ENCODE measurements at regions not wholly inside any gene's neighbourhood (a gene's known extent, or its start where the extent isn't known, plus 50 kb on each side); places are given as distances from the start of the nearest gene placed in this dataset.

DNA sequence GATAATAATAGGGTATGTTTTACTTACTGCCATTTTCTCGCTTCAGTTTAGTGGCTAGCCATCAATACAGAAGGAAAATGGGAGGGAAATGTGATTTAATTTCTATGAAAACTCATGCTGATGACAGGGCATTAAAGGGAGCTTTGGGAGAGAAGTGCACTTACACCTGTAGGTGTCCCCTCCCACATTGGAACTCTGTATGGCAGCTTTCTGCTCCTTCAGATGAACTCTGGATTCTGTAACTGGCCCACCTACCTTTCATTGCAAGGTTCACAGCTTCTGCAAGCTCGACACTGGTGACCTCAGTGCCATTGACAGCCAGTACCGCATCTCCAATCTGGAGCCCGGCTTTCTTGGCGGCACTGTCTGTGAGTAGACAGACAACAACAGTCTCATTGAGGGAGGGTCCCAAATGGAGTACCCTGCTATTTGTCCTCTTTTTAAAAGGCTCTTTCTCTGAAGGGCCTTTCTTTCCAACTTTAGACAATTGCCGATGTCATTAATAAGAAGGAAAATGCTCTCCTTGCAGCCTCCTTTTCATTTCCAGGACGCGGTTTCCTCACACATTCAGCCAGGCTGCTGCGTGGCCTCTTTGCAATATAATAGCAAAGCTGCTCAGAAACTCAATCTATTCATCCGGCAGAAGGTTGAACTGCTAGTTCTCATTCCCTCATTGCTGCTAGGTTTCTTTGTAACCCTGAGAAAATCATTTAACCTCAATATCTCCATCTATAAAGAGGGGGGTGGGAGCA lies 63.6 kb downstream of the NUDT12 start:
- Mint-ChIP-seq H3K36me3 (no peaks in the 10 kb centered on the region), H3K4me3 (no peak overlapping the region), H3K9me3 (no peaks in the 10 kb centered on the region), H3K27ac (no peak overlapping the region), H3K4me1 (no peaks in the 10 kb centered on the region)
- ATAC-seq, result no peak
- no peak for DNase-seq (ENCODE audit: low spot score in 2 of 2)

DNA sequence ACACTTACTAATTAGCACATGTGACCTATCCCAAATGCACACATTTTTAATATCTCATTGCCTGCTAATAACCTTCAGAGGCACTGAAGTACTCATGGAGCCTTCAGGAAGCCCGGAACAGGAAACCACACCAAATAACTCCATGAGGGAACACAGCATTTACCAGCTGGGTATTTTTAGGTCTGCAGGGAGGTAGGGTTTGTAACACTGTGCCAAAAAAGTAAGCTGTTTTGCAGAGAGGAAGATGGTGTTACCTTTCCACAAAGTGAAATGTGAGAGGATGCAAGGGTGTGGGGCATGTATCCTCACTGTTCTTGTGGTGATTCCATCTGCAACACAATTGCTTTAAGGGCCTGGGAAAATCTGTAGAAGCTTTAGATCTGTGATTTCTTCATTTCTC lies 64.4 kb downstream of the NUDT12 start:
- Mint-ChIP-seq H3K4me3 (no peak overlapping the region), H3K9me3 (no peaks in the 10 kb centered on the region), H3K36me3 (no peaks in the 10 kb centered on the region), H3K4me1 (no peaks in the 10 kb centered on the region), H3K27ac (no peak overlapping the region)
- ATAC-seq, result no peak
- DNase-seq (ENCODE audit: low spot score in 2 of 2), result no peak

DNA sequence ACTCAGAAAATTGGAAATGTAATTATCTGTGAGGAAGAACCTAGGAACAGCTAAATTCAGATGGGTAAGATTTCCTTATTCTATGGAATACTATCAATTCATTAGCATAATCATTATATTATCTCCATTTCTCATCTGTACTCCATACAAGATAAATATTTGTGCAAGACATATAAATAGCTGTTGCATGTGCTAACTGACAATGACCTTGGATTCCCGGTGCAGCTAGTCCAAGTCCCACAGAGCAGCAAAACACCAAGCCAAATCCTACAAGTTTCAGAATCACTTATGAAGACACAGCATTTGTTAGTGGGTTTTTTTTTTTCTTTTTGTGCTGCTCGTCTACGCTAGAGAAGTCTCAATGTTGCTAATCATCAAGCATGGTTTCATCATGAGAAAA lies 64.8 kb downstream of the NUDT12 start:
- Mint-ChIP-seq H3K9me3 (no peaks in the 10 kb centered on the region), H3K36me3 (no peaks in the 10 kb centered on the region), H3K4me3 (no peak overlapping the region), H3K4me1 (no peaks in the 10 kb centered on the region), H3K27ac (no peak overlapping the region)
- no peak for ATAC-seq
- no peak for DNase-seq (ENCODE audit: low spot score in 2 of 2)

GRCh38 chr5:103490030-103490739 lies 72.4 kb downstream of the NUDT12 start:
- Mint-ChIP-seq H3K27ac (no peak overlapping the region), H3K4me3 (no peak overlapping the region), H3K4me1 (no peaks in the 10 kb centered on the region), H3K36me3 (no peaks in the 10 kb centered on the region), H3K9me3 (no peaks in the 10 kb centered on the region)
- DNase-seq (ENCODE audit: low spot score in 2 of 2) (no peak), ATAC-seq (no peak)

- H3K36me3 Mint-ChIP-seq, result no peaks in the 10 kb centered on the region
- DNase-seq (ENCODE audit: low spot score in 2 of 2), result no peak
- H3K4me3 Mint-ChIP-seq, result no peak overlapping the region
- H3K9me3 Mint-ChIP-seq, result no peaks in the 10 kb centered on the region
- ATAC-seq, result no peak
- H3K27ac Mint-ChIP-seq, result no peak overlapping the region
- H3K4me1 Mint-ChIP-seq, result no peaks in the 10 kb centered on the region
These were observed 73.3 kb downstream of the NUDT12 start for GRCh38 chr5:103489307-103489706.

DNA sequence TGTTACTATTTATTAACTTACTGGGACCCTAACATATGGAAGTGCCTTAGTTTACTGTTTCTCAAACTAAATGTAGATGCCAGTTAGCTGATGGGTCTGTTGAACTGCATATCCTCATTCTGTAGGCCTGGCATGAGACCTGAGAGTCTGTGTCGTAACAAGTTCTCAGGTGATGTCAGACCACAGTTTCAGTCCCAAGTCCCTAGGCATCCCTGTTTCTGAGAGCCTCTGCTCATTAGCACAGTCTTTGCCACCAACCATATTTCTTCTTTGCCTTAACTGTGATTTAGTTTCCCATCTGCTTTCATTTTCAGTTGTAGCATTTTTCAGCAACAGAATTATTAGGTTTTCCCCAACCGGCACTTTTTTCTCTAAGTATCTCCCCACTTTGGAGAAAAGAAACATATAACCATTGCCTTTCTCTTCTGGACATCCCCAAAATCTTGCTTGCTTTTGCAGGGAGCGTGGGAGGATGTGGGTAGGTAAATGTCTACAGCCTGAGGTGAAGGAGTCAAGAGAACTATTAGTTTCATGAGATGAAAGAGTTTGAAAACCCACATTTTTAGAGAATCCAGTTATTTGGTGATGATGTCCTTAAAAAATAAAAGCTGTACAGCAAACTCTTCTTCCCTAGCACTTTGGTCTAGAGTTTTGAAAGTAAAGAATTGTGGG lies 74.6 kb downstream of the NUDT12 start:
- H3K36me3 Mint-ChIP-seq, result no peaks in the 10 kb centered on the region
- no peaks in the 10 kb centered on the region for H3K9me3 Mint-ChIP-seq
- no peaks in the 10 kb centered on the region for H3K4me1 Mint-ChIP-seq
- H3K27ac Mint-ChIP-seq, result no peak overlapping the region
- H3K4me3 Mint-ChIP-seq, result no peak overlapping the region
- no peak for DNase-seq (ENCODE audit: low spot score in 2 of 2)
- ATAC-seq, result no peak

DNA sequence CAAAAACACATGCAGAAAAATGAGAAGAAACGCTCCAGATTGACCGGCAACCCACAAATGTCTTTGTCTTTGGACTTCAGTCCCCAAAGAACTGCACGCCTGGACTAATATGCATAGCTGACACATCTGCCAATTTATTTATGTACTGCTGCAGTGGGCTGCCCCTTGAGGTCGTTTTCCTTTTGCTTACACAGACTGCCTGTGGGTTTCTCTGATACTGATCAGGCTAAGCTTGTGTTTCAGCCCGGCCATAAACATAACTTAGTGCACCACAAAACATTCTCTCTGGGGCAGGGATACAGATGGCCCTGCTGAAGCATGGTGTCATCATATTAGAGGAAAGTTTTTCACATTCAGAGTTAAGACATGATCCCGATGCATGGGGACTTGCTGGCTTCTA lies 75.4 kb downstream of the NUDT12 start:
- no peak for ATAC-seq
- DNase-seq (ENCODE audit: low spot score in 2 of 2), result no peak
- Mint-ChIP-seq H3K4me1 (no peaks in the 10 kb centered on the region), H3K9me3 (no peaks in the 10 kb centered on the region), H3K36me3 (no peaks in the 10 kb centered on the region), H3K27ac (no peak overlapping the region), H3K4me3 (no peak overlapping the region)

DNA sequence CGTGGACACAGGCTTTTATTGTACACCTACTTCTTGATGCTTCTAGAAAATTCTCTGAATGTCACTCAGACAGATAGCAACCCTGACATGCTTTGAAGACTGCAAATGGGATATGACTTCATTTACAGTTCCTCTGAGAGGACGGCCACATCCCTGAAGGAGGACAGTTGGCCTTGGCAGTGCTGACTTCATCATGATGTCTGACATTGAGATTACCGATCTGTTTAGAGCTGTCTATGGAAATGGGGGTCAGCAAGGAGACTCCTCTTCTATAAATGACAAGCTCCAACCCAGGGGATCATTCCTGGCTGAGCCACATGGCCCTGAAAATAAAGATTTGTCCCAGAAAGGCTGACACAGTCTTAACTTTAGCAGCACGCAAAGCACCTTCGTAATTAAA lies 75.8 kb downstream of the NUDT12 start:
- DNase-seq (ENCODE audit: low spot score in 2 of 2) (no peak), ATAC-seq (no peak)
- Mint-ChIP-seq H3K9me3 (no peaks in the 10 kb centered on the region), H3K36me3 (no peaks in the 10 kb centered on the region), H3K4me3 (no peak overlapping the region), H3K4me1 (no peaks in the 10 kb centered on the region), H3K27ac (no peak overlapping the region)

DNA sequence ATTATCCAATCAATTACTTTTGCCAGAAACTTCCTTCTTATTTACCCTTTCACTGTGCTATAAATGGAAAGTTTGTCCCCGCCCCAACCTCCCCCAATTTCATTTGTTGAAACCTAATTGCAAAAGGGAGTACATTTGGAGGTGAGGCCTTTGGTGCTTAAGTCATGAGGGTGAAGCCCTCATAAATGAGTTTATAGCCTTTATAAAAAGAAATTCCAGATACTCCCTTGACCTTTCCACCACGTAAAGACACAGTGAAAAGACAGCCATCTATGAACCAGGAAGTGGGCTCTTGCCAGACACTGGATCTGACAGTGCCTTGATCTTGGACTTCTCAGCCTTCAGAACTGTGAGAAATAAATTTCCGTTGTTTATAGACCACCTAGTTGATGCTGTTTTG lies 82.3 kb downstream of the NUDT12 start:
- H3K36me3 Mint-ChIP-seq, result no peaks in the 10 kb centered on the region
- H3K9me3 Mint-ChIP-seq, result no peaks in the 10 kb centered on the region
- H3K4me1 Mint-ChIP-seq, result no peaks in the 10 kb centered on the region
- H3K4me3 Mint-ChIP-seq, result no peak overlapping the region
- no peak overlapping the region for H3K27ac Mint-ChIP-seq
- ATAC-seq (no peak), DNase-seq (ENCODE audit: low spot score in 2 of 2) (no peak)

- Mint-ChIP-seq H3K27ac (no peak overlapping the region), H3K36me3 (no peaks in the 10 kb centered on the region), H3K4me1 (no peaks in the 10 kb centered on the region), H3K9me3 (no peaks in the 10 kb centered on the region), H3K4me3 (no peak overlapping the region)
- no peak for ATAC-seq
- DNase-seq (ENCODE audit: low spot score in 2 of 2), result no peak
These were observed 84.9 kb downstream of the NUDT12 start for GRCh38 chr5:103477678-103478077.

- no peak overlapping the region for H3K27ac Mint-ChIP-seq
- H3K4me1 Mint-ChIP-seq, result no peaks in the 10 kb centered on the region
- H3K36me3 Mint-ChIP-seq, result no peaks in the 10 kb centered on the region
- DNase-seq (ENCODE audit: low spot score in 2 of 2), result no peak
- ATAC-seq, result no peak
- no peak overlapping the region for H3K4me3 Mint-ChIP-seq
- H3K9me3 Mint-ChIP-seq, result no peaks in the 10 kb centered on the region
These were observed 85.8 kb downstream of the NUDT12 start for GRCh38 chr5:103476811-103477210.

GRCh38 chr5:103475629-103476240 lies 86.9 kb downstream of the NUDT12 start:
- Mint-ChIP-seq H3K27ac (no peak overlapping the region), H3K4me3 (no peak overlapping the region), H3K4me1 (no peaks in the 10 kb centered on the region), H3K9me3 (no peaks in the 10 kb centered on the region), H3K36me3 (no peaks in the 10 kb centered on the region)
- DNase-seq (ENCODE audit: low spot score in 2 of 2), result no peak
- no peak for ATAC-seq

- no peak for DNase-seq (ENCODE audit: low spot score in 2 of 2)
- Mint-ChIP-seq H3K9me3 (no peaks in the 10 kb centered on the region), H3K4me3 (no peak overlapping the region), H3K36me3 (no peaks in the 10 kb centered on the region), H3K4me1 (no peaks in the 10 kb centered on the region), H3K27ac (no peak overlapping the region)
- ATAC-seq, result no peak
These were observed 87.9 kb downstream of the NUDT12 start for GRCh38 chr5:103474677-103475076.

DNA sequence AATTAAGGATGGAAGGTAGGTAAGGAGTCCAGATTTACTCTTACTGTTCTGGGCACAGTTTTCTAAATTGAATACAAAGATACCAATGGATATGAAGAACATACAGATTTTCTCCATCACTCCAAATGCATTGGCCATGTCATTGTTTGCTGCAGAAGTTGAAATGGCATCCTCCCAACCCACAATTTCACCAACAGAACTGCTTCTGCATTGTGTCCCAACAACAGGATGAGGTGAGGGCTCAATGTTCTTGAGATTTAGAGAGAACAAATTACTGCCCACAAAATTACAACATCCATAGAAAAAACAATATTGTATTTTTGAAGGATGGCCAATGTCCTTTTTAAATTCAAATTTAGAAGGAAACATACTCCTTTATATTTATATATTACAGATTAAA lies 88.9 kb downstream of the NUDT12 start:
- H3K27ac Mint-ChIP-seq, result no peak overlapping the region
- ATAC-seq (no peak), DNase-seq (ENCODE audit: low spot score in 2 of 2) (no peak)
- no peaks in the 10 kb centered on the region for H3K4me1 Mint-ChIP-seq
- H3K4me3 Mint-ChIP-seq, result no peak overlapping the region
- H3K36me3 Mint-ChIP-seq, result no peaks in the 10 kb centered on the region
- H3K9me3 Mint-ChIP-seq, result no peaks in the 10 kb centered on the region

DNA sequence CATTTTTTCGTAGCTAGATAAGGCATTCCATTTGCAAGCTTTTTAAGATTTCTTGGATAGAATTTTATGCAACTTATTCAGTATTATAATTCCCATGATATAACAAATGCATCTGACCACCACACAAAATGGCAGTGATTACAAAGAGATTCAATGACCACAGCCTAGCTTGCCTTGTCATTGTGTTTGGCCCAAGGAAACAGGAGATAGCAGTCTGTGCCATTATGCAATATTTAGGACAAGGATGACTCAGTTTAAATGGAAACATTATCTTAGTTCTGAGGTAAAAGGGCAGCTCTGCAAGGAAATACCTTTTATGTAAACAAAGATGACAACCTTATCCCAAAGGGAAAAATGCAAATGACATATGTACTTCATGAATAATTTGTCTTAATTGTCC lies 89.8 kb downstream of the NUDT12 start:
- no peaks in the 10 kb centered on the region for H3K9me3 Mint-ChIP-seq
- ATAC-seq (no peak), DNase-seq (ENCODE audit: low spot score in 2 of 2) (no peak)
- no peak overlapping the region for H3K27ac Mint-ChIP-seq
- H3K4me3 Mint-ChIP-seq, result no peak overlapping the region
- H3K36me3 Mint-ChIP-seq, result no peaks in the 10 kb centered on the region
- no peaks in the 10 kb centered on the region for H3K4me1 Mint-ChIP-seq

GRCh38 chr5:103472265-103472664 lies 90.3 kb downstream of the NUDT12 start:
- no peak for DNase-seq (ENCODE audit: low spot score in 2 of 2)
- ATAC-seq, result no peak
- no peaks in the 10 kb centered on the region for H3K9me3 Mint-ChIP-seq
- no peaks in the 10 kb centered on the region for H3K36me3 Mint-ChIP-seq
- H3K4me3 Mint-ChIP-seq, result no peak overlapping the region
- no peak overlapping the region for H3K27ac Mint-ChIP-seq
- H3K4me1 Mint-ChIP-seq, result no peaks in the 10 kb centered on the region

All from stimulated activated effector memory CD8-positive, alpha-beta T cell treated with anti-CD3 and anti-CD28 coated beads, Interleukin-12 subunit alpha, Interleukin-12 subunit beta, amount 100 ng/mL, for 72 hours (primary cell).